ENCODE measurements at regions not wholly inside any gene's neighbourhood (a gene's known extent, or its start where the extent isn't known, plus 50 kb on each side); places are given as distances from the start of the nearest gene placed in this dataset.

GRCh38 chr5:161134083-161134482 is 282.1 kb upstream of the ATP10B start:
- DNase-seq (ENCODE audit: low spot score): no peak

GRCh38 chr5:161115941-161116340 is 263.9 kb upstream of the ATP10B start:
- no peak for DNase-seq (ENCODE audit: low spot score)

GRCh38 chr5:161112371-161112770 is 260.4 kb upstream of the ATP10B start:
- DNase-seq (ENCODE audit: low spot score): no peak

- DNase-seq (ENCODE audit: low spot score): no peak
Measured at GRCh38 chr5:161105525-161105924, 253.5 kb upstream of the ATP10B start.

GRCh38 chr5:161098516-161098915 is 246.5 kb upstream of the ATP10B start:
- DNase-seq (ENCODE audit: low spot score): no peak

- no peak for DNase-seq (ENCODE audit: low spot score)
Measured at GRCh38 chr5:161096581-161096980, 244.6 kb upstream of the ATP10B start.

- DNase-seq (ENCODE audit: low spot score): no peak
Measured at GRCh38 chr5:161095953-161096352, 243.9 kb upstream of the ATP10B start.

GRCh38 chr5:161094411-161094810 is 242.4 kb upstream of the ATP10B start:
- no peak for DNase-seq (ENCODE audit: low spot score)

- no peak for DNase-seq (ENCODE audit: low spot score)
Measured at GRCh38 chr5:161093100-161093499, 241.1 kb upstream of the ATP10B start.

- no peak for DNase-seq (ENCODE audit: low spot score)
Measured at GRCh38 chr5:161089569-161089968, 237.6 kb upstream of the ATP10B start.

GRCh38 chr5:161086461-161086860 is 234.4 kb upstream of the ATP10B start:
- no peak for DNase-seq (ENCODE audit: low spot score)

GRCh38 chr5:161085056-161085455 is 233.0 kb upstream of the ATP10B start:
- DNase-seq (ENCODE audit: low spot score): no peak

- no peak for DNase-seq (ENCODE audit: low spot score)
Measured at GRCh38 chr5:161084115-161084514, 232.1 kb upstream of the ATP10B start.

- DNase-seq (ENCODE audit: low spot score): no peak
Measured at GRCh38 chr5:161078793-161079192, 226.8 kb upstream of the ATP10B start.

- DNase-seq (ENCODE audit: low spot score): no peak
Measured at GRCh38 chr5:161077936-161078545, 226.0 kb upstream of the ATP10B start.

- no peak for DNase-seq (ENCODE audit: low spot score)
Measured at GRCh38 chr5:161077496-161077895, 225.5 kb upstream of the ATP10B start.

GRCh38 chr5:161064781-161065180 is 212.8 kb upstream of the ATP10B start:
- DNase-seq (ENCODE audit: low spot score): no peak

GRCh38 chr5:161064297-161064696 is 212.3 kb upstream of the ATP10B start:
- DNase-seq (ENCODE audit: low spot score): no peak

GRCh38 chr5:161058781-161059180 is 206.8 kb upstream of the ATP10B start:
- DNase-seq (ENCODE audit: low spot score): no peak

- DNase-seq (ENCODE audit: low spot score): no peak
Measured at GRCh38 chr5:161051920-161052500, 200.0 kb upstream of the ATP10B start.

- no peak for DNase-seq (ENCODE audit: low spot score)
Measured at GRCh38 chr5:161047024-161047423, 195.0 kb upstream of the ATP10B start.

GRCh38 chr5:161042862-161043261 is 190.9 kb upstream of the ATP10B start:
- no peak for DNase-seq (ENCODE audit: low spot score)

- no peak for DNase-seq (ENCODE audit: low spot score)
Measured at GRCh38 chr5:161042443-161042842, 190.4 kb upstream of the ATP10B start.

- no peak for DNase-seq (ENCODE audit: low spot score)
Measured at GRCh38 chr5:161040818-161041217, 188.8 kb upstream of the ATP10B start.

All from HT-29 (cell line).